ENCODE measurements at regions not wholly inside any gene's neighbourhood (a gene's known extent, or its start where the extent isn't known, plus 50 kb on each side); places are given as distances from the start of the nearest gene placed in this dataset.
"Not testable (repeated sequence)": the region's sequence is repeated elsewhere in the genome, so short reads cannot be mapped to it uniquely, and the experiment has no call there.

DNA sequence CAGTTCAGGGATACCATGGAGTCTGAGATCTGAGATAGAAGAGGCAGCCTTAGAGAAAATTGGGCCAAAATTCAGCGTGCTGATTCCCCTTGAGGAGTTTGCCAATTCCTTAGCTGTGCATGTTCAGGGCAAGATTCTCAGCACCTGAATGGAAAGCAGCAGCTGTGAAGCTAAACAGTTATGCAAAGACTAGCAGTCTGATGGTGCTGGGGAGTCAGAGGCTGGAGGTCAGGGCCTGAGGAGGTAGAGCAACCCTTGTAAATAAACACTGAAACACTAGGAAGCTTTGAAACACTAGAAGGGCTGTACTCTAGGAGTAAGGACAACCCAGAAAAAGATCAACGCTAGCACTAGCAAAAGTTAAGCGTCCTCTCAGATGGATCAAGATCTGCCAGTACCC, 117.1 kb downstream of the OR52B4 start:
- not testable (repeated sequence) for TF ChIP-seq GABPB1 (CRISPR knock-in tag; IDR thresholded peaks at IDR 0.05)
- TF ChIP-seq, protein P1, sequence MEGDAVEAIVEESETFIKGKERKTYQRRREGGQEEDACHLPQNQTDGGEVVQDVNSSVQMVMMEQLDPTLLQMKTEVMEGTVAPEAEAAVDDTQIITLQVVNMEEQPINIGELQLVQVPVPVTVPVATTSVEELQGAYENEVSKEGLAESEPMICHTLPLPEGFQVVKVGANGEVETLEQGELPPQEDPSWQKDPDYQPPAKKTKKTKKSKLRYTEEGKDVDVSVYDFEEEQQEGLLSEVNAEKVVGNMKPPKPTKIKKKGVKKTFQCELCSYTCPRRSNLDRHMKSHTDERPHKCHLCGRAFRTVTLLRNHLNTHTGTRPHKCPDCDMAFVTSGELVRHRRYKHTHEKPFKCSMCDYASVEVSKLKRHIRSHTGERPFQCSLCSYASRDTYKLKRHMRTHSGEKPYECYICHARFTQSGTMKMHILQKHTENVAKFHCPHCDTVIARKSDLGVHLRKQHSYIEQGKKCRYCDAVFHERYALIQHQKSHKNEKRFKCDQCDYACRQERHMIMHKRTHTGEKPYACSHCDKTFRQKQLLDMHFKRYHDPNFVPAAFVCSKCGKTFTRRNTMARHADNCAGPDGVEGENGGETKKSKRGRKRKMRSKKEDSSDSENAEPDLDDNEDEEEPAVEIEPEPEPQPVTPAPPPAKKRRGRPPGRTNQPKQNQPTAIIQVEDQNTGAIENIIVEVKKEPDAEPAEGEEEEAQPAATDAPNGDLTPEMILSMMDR (IDR thresholded peaks at IDR 0.05): not testable (repeated sequence)
